ENCODE measurements at regions not wholly inside any gene's neighbourhood (a gene's known extent, or its start where the extent isn't known, plus 50 kb on each side); places are given as distances from the start of the nearest gene placed in this dataset.
"Not testable (repeated sequence)": the region's sequence is repeated elsewhere in the genome, so short reads cannot be mapped to it uniquely, and the experiment has no call there.

GRCh38 chrX:92081250-92081649 lies 302.1 kb downstream of the PCDH11X start:
- H3K4me1 Mint-ChIP-seq (ENCODE audit: low read depth); H3K4me3 Mint-ChIP-seq; H3K36me3 Mint-ChIP-seq (ENCODE audit: low read depth); DNase-seq; intact Hi-C loops (cut with micrococcal nuclease); H3K27ac Mint-ChIP-seq; H3K27me3 Mint-ChIP-seq (ENCODE audit: low read depth); H3K9me3 Mint-ChIP-seq; CTCF ChIA-PET: not testable (repeated sequence)

GRCh38 chrX:92090756-92091155 lies 311.6 kb downstream of the PCDH11X start:
- H3K27me3 Mint-ChIP-seq (ENCODE audit: low read depth); DNase-seq; H3K36me3 Mint-ChIP-seq (ENCODE audit: low read depth); H3K4me3 Mint-ChIP-seq; CTCF ChIA-PET; H3K4me1 Mint-ChIP-seq (ENCODE audit: low read depth); H3K9me3 Mint-ChIP-seq; intact Hi-C loops (cut with micrococcal nuclease); H3K27ac Mint-ChIP-seq: not testable (repeated sequence)

- H3K9me3 Mint-ChIP-seq; H3K4me1 Mint-ChIP-seq (ENCODE audit: low read depth); CTCF ChIA-PET; H3K27me3 Mint-ChIP-seq (ENCODE audit: low read depth); DNase-seq; H3K4me3 Mint-ChIP-seq; intact Hi-C loops (cut with micrococcal nuclease); H3K36me3 Mint-ChIP-seq (ENCODE audit: low read depth); H3K27ac Mint-ChIP-seq: not testable (repeated sequence)
These were observed 319.0 kb downstream of the PCDH11X start for GRCh38 chrX:92098136-92098535.

GRCh38 chrX:92100095-92100494 lies 320.9 kb downstream of the PCDH11X start:
- H3K36me3 Mint-ChIP-seq (ENCODE audit: low read depth); H3K27me3 Mint-ChIP-seq (ENCODE audit: low read depth); CTCF ChIA-PET; DNase-seq; H3K27ac Mint-ChIP-seq; H3K4me1 Mint-ChIP-seq (ENCODE audit: low read depth); H3K9me3 Mint-ChIP-seq; intact Hi-C loops (cut with micrococcal nuclease); H3K4me3 Mint-ChIP-seq: not testable (repeated sequence)

- H3K4me3 Mint-ChIP-seq; H3K27ac Mint-ChIP-seq; H3K27me3 Mint-ChIP-seq (ENCODE audit: low read depth); CTCF ChIA-PET; DNase-seq; intact Hi-C loops (cut with micrococcal nuclease); H3K36me3 Mint-ChIP-seq (ENCODE audit: low read depth); H3K9me3 Mint-ChIP-seq; H3K4me1 Mint-ChIP-seq (ENCODE audit: low read depth): not testable (repeated sequence)
These were observed 326.5 kb downstream of the PCDH11X start for GRCh38 chrX:92105693-92106092.

GRCh38 chrX:92106671-92107070 lies 327.5 kb downstream of the PCDH11X start:
- H3K9me3 Mint-ChIP-seq; H3K36me3 Mint-ChIP-seq (ENCODE audit: low read depth); CTCF ChIA-PET: not testable (repeated sequence)

GRCh38 chrX:92110410-92110911 lies 331.3 kb downstream of the PCDH11X start:
- not testable (repeated sequence) for H3K36me3 Mint-ChIP-seq (ENCODE audit: low read depth)

More at GRCh38 chrX:92106671-92107070, 327.5 kb downstream of the PCDH11X start:
- H3K27ac Mint-ChIP-seq; H3K4me1 Mint-ChIP-seq (ENCODE audit: low read depth); H3K27me3 Mint-ChIP-seq (ENCODE audit: low read depth); H3K4me3 Mint-ChIP-seq; DNase-seq; intact Hi-C loops (cut with micrococcal nuclease): not testable (repeated sequence)

GRCh38 chrX:92117701-92118100 lies 338.5 kb downstream of the PCDH11X start:
- H3K4me3 Mint-ChIP-seq; H3K36me3 Mint-ChIP-seq (ENCODE audit: low read depth): not testable (repeated sequence)

More at GRCh38 chrX:92110410-92110911, 331.3 kb downstream of the PCDH11X start:
- H3K4me3 Mint-ChIP-seq; CTCF ChIA-PET; H3K27ac Mint-ChIP-seq; H3K4me1 Mint-ChIP-seq (ENCODE audit: low read depth); intact Hi-C loops (cut with micrococcal nuclease); H3K9me3 Mint-ChIP-seq; DNase-seq; H3K27me3 Mint-ChIP-seq (ENCODE audit: low read depth): not testable (repeated sequence)

GRCh38 chrX:92163035-92163434 lies 383.9 kb downstream of the PCDH11X start:
- intact Hi-C loops (cut with micrococcal nuclease); H3K4me1 Mint-ChIP-seq (ENCODE audit: low read depth); H3K4me3 Mint-ChIP-seq; H3K9me3 Mint-ChIP-seq; H3K27me3 Mint-ChIP-seq (ENCODE audit: low read depth); CTCF ChIA-PET; H3K36me3 Mint-ChIP-seq (ENCODE audit: low read depth); DNase-seq; H3K27ac Mint-ChIP-seq: not testable (repeated sequence)

More at GRCh38 chrX:92117701-92118100, 338.5 kb downstream of the PCDH11X start:
- DNase-seq; H3K9me3 Mint-ChIP-seq; CTCF ChIA-PET; H3K27me3 Mint-ChIP-seq (ENCODE audit: low read depth); intact Hi-C loops (cut with micrococcal nuclease); H3K4me1 Mint-ChIP-seq (ENCODE audit: low read depth); H3K27ac Mint-ChIP-seq: not testable (repeated sequence)

GRCh38 chrX:92209936-92210335 lies 430.8 kb downstream of the PCDH11X start:
- Mint-ChIP-seq H3K27ac (no peak overlapping the region), H3K4me3 (no peak overlapping the region), H3K4me1 (ENCODE audit: low read depth) (no peaks in the 10 kb centered on the region), H3K9me3 (peaks cover 6% of the 10 kb centered on the region), H3K27me3 (ENCODE audit: low read depth) (no peaks in the 10 kb centered on the region), H3K36me3 (ENCODE audit: low read depth) (no peaks in the 10 kb centered on the region)
- intact Hi-C loops (cut with micrococcal nuclease): no loop called here
- CTCF ChIA-PET: no interaction called here
- DNase-seq: no peak

GRCh38 chrX:92213786-92214185 lies 434.6 kb downstream of the PCDH11X start:
- DNase-seq: no peak
- H3K36me3 Mint-ChIP-seq (ENCODE audit: low read depth): no peaks in the 10 kb centered on the region
- H3K4me1 Mint-ChIP-seq (ENCODE audit: low read depth): no peaks in the 10 kb centered on the region
- H3K27me3 Mint-ChIP-seq (ENCODE audit: low read depth): no peaks in the 10 kb centered on the region
- H3K9me3 Mint-ChIP-seq: peaks cover 6% of the 10 kb centered on the region
- no peak overlapping the region for H3K4me3 Mint-ChIP-seq
- H3K27ac Mint-ChIP-seq: no peak overlapping the region
- CTCF ChIA-PET: no interaction called here
- intact Hi-C loops (cut with micrococcal nuclease): no loop called here

- intact Hi-C loops (cut with micrococcal nuclease); CTCF ChIA-PET; H3K27me3 Mint-ChIP-seq (ENCODE audit: low read depth); H3K4me1 Mint-ChIP-seq (ENCODE audit: low read depth); H3K27ac Mint-ChIP-seq; DNase-seq; H3K9me3 Mint-ChIP-seq; H3K4me3 Mint-ChIP-seq; H3K36me3 Mint-ChIP-seq (ENCODE audit: low read depth): not testable (repeated sequence)
These were observed 435.8 kb downstream of the PCDH11X start for GRCh38 chrX:92215011-92215410.

- Mint-ChIP-seq H3K4me1 (ENCODE audit: low read depth) (no peaks in the 10 kb centered on the region), H3K27ac (no peak overlapping the region), H3K36me3 (ENCODE audit: low read depth) (no peaks in the 10 kb centered on the region), H3K4me3 (no peak overlapping the region), H3K9me3 (peaks cover 3% of the 10 kb centered on the region), H3K27me3 (ENCODE audit: low read depth) (no peaks in the 10 kb centered on the region)
- CTCF ChIA-PET: no interaction called here
- intact Hi-C loops (cut with micrococcal nuclease): no loop called here
- DNase-seq: no peak
These were observed 445.2 kb downstream of the PCDH11X start for GRCh38 chrX:92224406-92224805.

GRCh38 chrX:92230628-92231027 lies 451.5 kb downstream of the PCDH11X start:
- no peaks in the 10 kb centered on the region for H3K27me3 Mint-ChIP-seq (ENCODE audit: low read depth)
- DNase-seq: no peak
- CTCF ChIA-PET: no interaction called here
- intact Hi-C loops (cut with micrococcal nuclease): loop anchor here (5.0 kb wide), 1 partner anchor 1192 kb away; no protein-coding TSS in a partner anchor
- H3K4me3 Mint-ChIP-seq: no peak overlapping the region
- no peaks in the 10 kb centered on the region for H3K36me3 Mint-ChIP-seq (ENCODE audit: low read depth)
- no peaks in the 10 kb centered on the region for H3K9me3 Mint-ChIP-seq
- no peaks in the 10 kb centered on the region for H3K4me1 Mint-ChIP-seq (ENCODE audit: low read depth)
- H3K27ac Mint-ChIP-seq: no peak overlapping the region
